Hepatocyte (in vitro differentiated cells): ENCODE measurements at regions not wholly inside any gene's neighbourhood (a gene's known extent, or its start where the extent isn't known, plus 50 kb on each side); places are given as distances from the start of the nearest gene placed in this dataset.
A peak's percentile ranks its signal among the peaks of the same experiment; 100 is the strongest.

Experiments
- DNase-seq: peaks from one replicate; pipeline ENCODE4 v3.0.0-alpha.2; 2016; ENCODE audit warnings: low spot score
- H2AFZ ChIP-seq: fragments of 200-600 bp; sonication (generic); 2 replicates; pipeline ENCODE4 v1.6.0; 2016; ENCODE audit warnings: antibody characterized with exemption, mild to moderate bottlenecking
- H3K27ac ChIP-seq: fragments of 200-600 bp; sonication (generic); 2 replicates; pipeline ENCODE4 v1.5.1; 2016; ENCODE audit warnings: mild to moderate bottlenecking
- H3K27me3 ChIP-seq: fragments of 200-600 bp; sonication (generic); 2 replicates; pipeline ENCODE4 v1.6.1; 2016
- H3K36me3 ChIP-seq: fragments of 200-600 bp; sonication (generic); replicated peaks from 2 replicates; pipeline ENCODE4 v1.5.1; 2016; ENCODE audit warnings: low read depth; ENCODE audit not compliant: insufficient read depth
- H3K4me1 ChIP-seq: fragments of 200-600 bp; sonication (generic); 2 replicates; pipeline ENCODE4 v1.5.1; 2016; ENCODE audit warnings: mild to moderate bottlenecking, moderate library complexity; ENCODE audit not compliant: insufficient read depth
- H3K4me2 ChIP-seq: fragments of 200-600 bp; sonication (generic); 2 replicates; pipeline ENCODE4 v1.6.0; 2016
- H3K4me3 ChIP-seq: fragments of 200-600 bp; sonication (generic); 2 replicates; pipeline ENCODE4 v1.5.1; 2016; ENCODE audit warnings: mild to moderate bottlenecking
- H3K79me2 ChIP-seq: fragments of 200-600 bp; sonication (generic); 2 replicates; pipeline ENCODE4 v1.6.0; 2017; ENCODE audit warnings: mild to moderate bottlenecking
- H3K9me2 ChIP-seq: fragments of 200-600 bp; sonication (generic); replicated peaks from 2 replicates; pipeline ENCODE4 v1.6.0; 2017; ENCODE audit warnings: mild to moderate bottlenecking; ENCODE audit not compliant: insufficient read depth
- H3K9me3 ChIP-seq: fragments of 200-600 bp; sonication (generic); 2 replicates; pipeline ENCODE4 v1.5.1; 2016; ENCODE audit warnings: low read depth, mild to moderate bottlenecking
- H4K20me1 ChIP-seq: fragments of 200-600 bp; sonication (generic); 2 replicates; pipeline ENCODE4 v1.6.0; 2016; ENCODE audit warnings: mild to moderate bottlenecking; ENCODE audit not compliant: insufficient read depth, poor library complexity, severe bottlenecking
- CTCF ChIP-seq: fragments of 200-600 bp; sonication (generic); IDR thresholded peaks from 2 replicates; pipeline ENCODE4 v1.5.1; 2016; ENCODE audit warnings: antibody characterized with exemption, mild to moderate bottlenecking; ENCODE audit not compliant: poor library complexity
- EZH2 ChIP-seq: fragments of 200-600 bp; sonication (generic); IDR thresholded peaks from 2 replicates; pipeline ENCODE4 v1.6.1; 2016; ENCODE audit warnings: antibody characterized with exemption, mild to moderate bottlenecking, borderline replicate concordance
- EZH2phosphoT487 ChIP-seq: fragments of 200-600 bp; sonication (generic); IDR thresholded peaks from one replicate; pipeline ENCODE4 v1.6.1; 2018; ENCODE audit warnings: antibody characterized with exemption, mild to moderate bottlenecking, low read depth, moderate library complexity; ENCODE audit not compliant: unreplicated experiment, severe bottlenecking
- WGBS: methylation state at CpG from one replicate; pipeline ENCODE4 v1.1.6; 2016; ENCODE audit warnings: low lambda C conversion rate; ENCODE audit errors: missing lambda C conversion rate; 5-methylcytosine and 5-hydroxymethylcytosine counted together

DNA sequence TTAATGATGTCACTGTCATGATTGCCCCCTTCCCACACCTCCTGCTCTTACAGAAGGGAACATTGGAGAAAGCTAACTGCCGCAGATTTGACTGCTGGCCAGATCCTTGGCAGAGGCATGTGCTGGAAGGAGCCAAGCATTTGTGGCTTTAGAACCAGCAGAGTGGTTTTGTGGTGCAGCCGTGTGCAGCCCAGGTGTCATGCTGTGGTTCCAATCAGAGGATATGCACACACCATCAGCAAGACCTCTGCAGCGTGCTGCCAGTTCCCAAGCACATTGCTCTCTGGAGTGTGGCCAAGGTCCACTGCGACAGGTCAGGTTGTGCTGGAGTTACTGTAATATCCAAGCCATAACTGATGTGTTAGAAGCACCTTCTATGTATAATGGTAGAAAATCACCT, 61.6 kb downstream of the OTOL1 start:
- no peaks in the 10 kb centered on the region for H3K9me3 ChIP-seq
- 93% methylated on average over 4 of the region's 4 CpGs for WGBS
- no peaks in the 10 kb centered on the region for H3K4me1 ChIP-seq
- no peaks in the 10 kb centered on the region for H3K9me2 ChIP-seq
- H3K4me3 ChIP-seq, result no peak overlapping the region
- no peak for TF ChIP-seq EZH2
- no peak for TF ChIP-seq EZH2phosphoT487
- no peak for TF ChIP-seq CTCF
- no peak overlapping the region for H3K4me2 ChIP-seq
- H3K27me3 ChIP-seq, result no peaks in the 10 kb centered on the region
- no peaks in the 10 kb centered on the region for H3K79me2 ChIP-seq
- no peaks in the 10 kb centered on the region for H4K20me1 ChIP-seq
- peak; percentile 13 for DNase-seq
- no peak overlapping the region for H3K27ac ChIP-seq
- H3K36me3 ChIP-seq, result no peaks in the 10 kb centered on the region
- H2AFZ ChIP-seq, result no peak overlapping the region

GRCh38 chr3:161559177-161559998, 62.8 kb downstream of the OTOL1 start:
- no peaks in the 10 kb centered on the region for H4K20me1 ChIP-seq
- peak; percentile 70 for DNase-seq
- no peaks in the 10 kb centered on the region for H3K4me1 ChIP-seq
- H3K9me3 ChIP-seq, result no peaks in the 10 kb centered on the region
- H3K27ac ChIP-seq, result no peak overlapping the region
- peak overlapping the region; percentile 65 for H3K4me2 ChIP-seq
- no peak overlapping the region for H3K4me3 ChIP-seq
- TF ChIP-seq CTCF (peak; percentile 90), EZH2phosphoT487 (no peak), EZH2 (no peak)
- no peak overlapping the region for H2AFZ ChIP-seq
- 22% methylated on average over 6 of the region's 6 CpGs for WGBS
- H3K9me2 ChIP-seq, result no peaks in the 10 kb centered on the region
- H3K27me3 ChIP-seq, result no peaks in the 10 kb centered on the region
- H3K79me2 ChIP-seq, result no peaks in the 10 kb centered on the region
- no peaks in the 10 kb centered on the region for H3K36me3 ChIP-seq

DNA sequence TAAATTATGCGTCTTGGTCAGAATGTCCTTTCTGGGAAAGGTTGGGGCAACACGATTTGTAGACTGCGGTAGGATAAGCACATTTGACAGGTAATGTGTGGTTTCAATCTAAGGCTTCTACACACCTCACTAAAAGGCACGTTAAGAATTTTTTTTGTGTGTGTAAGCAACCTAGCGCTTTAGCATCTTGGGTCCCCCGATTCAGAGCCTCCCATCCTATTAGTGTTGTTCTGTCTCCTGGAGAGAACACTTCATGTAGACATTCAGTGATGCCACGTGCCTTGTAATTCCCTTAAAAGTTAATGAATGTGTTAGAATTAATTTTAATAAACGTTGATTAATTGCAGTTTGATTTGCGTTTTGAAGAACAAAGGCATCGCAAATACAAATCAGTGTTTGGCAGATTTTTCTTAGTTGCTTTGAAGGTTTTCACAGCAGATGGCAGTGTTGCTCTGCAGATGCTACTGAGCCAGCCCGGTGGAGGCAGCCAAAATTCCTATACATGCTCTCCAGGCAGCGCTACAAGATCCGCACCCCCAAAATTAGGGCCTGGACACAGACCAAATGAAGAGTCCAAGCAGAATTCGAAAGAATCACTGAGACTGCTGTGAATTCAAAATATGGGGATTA, 63.5 kb downstream of the OTOL1 start:
- 34% methylated on average over 14 of the region's 14 CpGs for WGBS
- TF ChIP-seq CTCF (peak; percentile 84), EZH2 (no peak)
- no peaks in the 10 kb centered on the region for H4K20me1 ChIP-seq
- no peaks in the 10 kb centered on the region for H3K9me3 ChIP-seq
- H3K9me2 ChIP-seq, result no peaks in the 10 kb centered on the region
- peak overlapping the region; percentile 49 for H2AFZ ChIP-seq
- peak overlapping the region; percentile 22 for H3K27ac ChIP-seq
- H3K79me2 ChIP-seq, result no peaks in the 10 kb centered on the region
- H3K4me2 ChIP-seq, result peak overlapping the region; percentile 65
- no peaks in the 10 kb centered on the region for H3K36me3 ChIP-seq
- peak; percentile 77 for DNase-seq
- no peaks in the 10 kb centered on the region for H3K27me3 ChIP-seq
- no peak overlapping the region for H3K4me3 ChIP-seq
- no peaks in the 10 kb centered on the region for H3K4me1 ChIP-seq
